ENCODE measurements at regions not wholly inside any gene's neighbourhood (a gene's known extent, or its start where the extent isn't known, plus 50 kb on each side); places are given as distances from the start of the nearest gene placed in this dataset.

DNA sequence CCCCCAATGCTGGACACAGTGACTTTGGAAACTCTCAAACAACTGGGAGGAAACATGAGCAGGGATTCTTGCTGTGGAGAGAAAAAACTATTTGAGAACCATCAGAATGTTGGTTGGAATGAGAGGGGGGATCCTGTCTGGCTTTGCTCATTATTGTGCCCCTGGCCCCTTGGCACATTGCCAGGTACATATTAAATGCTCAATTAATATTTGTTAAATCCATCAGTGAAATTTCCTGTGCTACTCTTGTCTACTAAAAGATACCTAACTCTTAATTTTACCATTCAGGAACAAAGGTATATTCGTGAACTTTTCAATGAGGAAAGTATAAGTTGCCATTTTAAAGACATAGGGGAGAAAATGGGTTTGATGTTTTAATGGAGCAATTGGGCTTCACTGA lies 329.4 kb downstream of the OTUD1 start:
- TF ChIP-seq, protein P1, sequence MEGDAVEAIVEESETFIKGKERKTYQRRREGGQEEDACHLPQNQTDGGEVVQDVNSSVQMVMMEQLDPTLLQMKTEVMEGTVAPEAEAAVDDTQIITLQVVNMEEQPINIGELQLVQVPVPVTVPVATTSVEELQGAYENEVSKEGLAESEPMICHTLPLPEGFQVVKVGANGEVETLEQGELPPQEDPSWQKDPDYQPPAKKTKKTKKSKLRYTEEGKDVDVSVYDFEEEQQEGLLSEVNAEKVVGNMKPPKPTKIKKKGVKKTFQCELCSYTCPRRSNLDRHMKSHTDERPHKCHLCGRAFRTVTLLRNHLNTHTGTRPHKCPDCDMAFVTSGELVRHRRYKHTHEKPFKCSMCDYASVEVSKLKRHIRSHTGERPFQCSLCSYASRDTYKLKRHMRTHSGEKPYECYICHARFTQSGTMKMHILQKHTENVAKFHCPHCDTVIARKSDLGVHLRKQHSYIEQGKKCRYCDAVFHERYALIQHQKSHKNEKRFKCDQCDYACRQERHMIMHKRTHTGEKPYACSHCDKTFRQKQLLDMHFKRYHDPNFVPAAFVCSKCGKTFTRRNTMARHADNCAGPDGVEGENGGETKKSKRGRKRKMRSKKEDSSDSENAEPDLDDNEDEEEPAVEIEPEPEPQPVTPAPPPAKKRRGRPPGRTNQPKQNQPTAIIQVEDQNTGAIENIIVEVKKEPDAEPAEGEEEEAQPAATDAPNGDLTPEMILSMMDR (conservative IDR thresholded peaks at IDR 0.05; ENCODE audit: low read length): no peak
- no peak for TF ChIP-seq EZH2phosphoT487 (IDR thresholded peaks at IDR 0.05; ENCODE audit: borderline replicate concordance, low read depth, low read length)

Data from OCI-LY7 (cell line).